ENCODE measurements at regions not wholly inside any gene's neighbourhood (a gene's known extent, or its start where the extent isn't known, plus 50 kb on each side); places are given as distances from the start of the nearest gene placed in this dataset.

GRCh38 chr10:78551184-78552005 is 517.4 kb upstream of the ZMIZ1 start:
- Histone ChIP-seq H3K36me3 (no peaks in the 10 kb centered on the region), H3K9me3 (replicated peaks) (peaks cover 17% of the 10 kb centered on the region), H3K27me3 (ENCODE audit: low read depth) (peaks cover 4% of the 10 kb centered on the region), H3K4me1 (peaks cover 15% of the 10 kb centered on the region), H3K27ac (replicated peaks) (peak overlapping the region; percentile 68), H3K4me3 (no peak overlapping the region)
- DNase-seq = no peak
- intact Hi-C loops (cut with micrococcal nuclease) = no loop called here
- TF ChIP-seq CTCF (IDR thresholded peaks at IDR 0.05; ENCODE audit: borderline replicate concordance) = no peak

- Histone ChIP-seq H3K27me3 (ENCODE audit: low read depth) (peaks cover 3% of the 10 kb centered on the region), H3K36me3 (no peaks in the 10 kb centered on the region), H3K4me3 (no peak overlapping the region), H3K27ac (replicated peaks) (peak overlapping the region; percentile 68), H3K4me1 (peaks cover 15% of the 10 kb centered on the region), H3K9me3 (replicated peaks) (peaks cover 18% of the 10 kb centered on the region)
- no peak for TF ChIP-seq CTCF (IDR thresholded peaks at IDR 0.05; ENCODE audit: borderline replicate concordance)
- peak; percentile 71 for DNase-seq
- intact Hi-C loops (cut with micrococcal nuclease) = no loop called here
Observed at GRCh38 chr10:78552261-78552811, 516.4 kb upstream of the ZMIZ1 start.

GRCh38 chr10:78553792-78554191 is 515.0 kb upstream of the ZMIZ1 start:
- DNase-seq = no peak
- Histone ChIP-seq H3K9me3 (replicated peaks) (peaks cover 18% of the 10 kb centered on the region), H3K4me1 (peaks cover 15% of the 10 kb centered on the region), H3K27me3 (ENCODE audit: low read depth) (no peaks in the 10 kb centered on the region), H3K4me3 (no peak overlapping the region), H3K36me3 (no peaks in the 10 kb centered on the region), H3K27ac (replicated peaks) (no peak overlapping the region)
- intact Hi-C loops (cut with micrococcal nuclease) = no loop called here
- no peak for TF ChIP-seq CTCF (IDR thresholded peaks at IDR 0.05; ENCODE audit: borderline replicate concordance)

- Histone ChIP-seq H3K4me1 (peaks cover 15% of the 10 kb centered on the region), H3K27me3 (ENCODE audit: low read depth) (no peaks in the 10 kb centered on the region), H3K36me3 (no peaks in the 10 kb centered on the region), H3K9me3 (replicated peaks) (peaks cover 18% of the 10 kb centered on the region), H3K4me3 (no peak overlapping the region), H3K27ac (replicated peaks) (no peak overlapping the region)
- intact Hi-C loops (cut with micrococcal nuclease) = no loop called here
- DNase-seq = no peak
- no peak for TF ChIP-seq CTCF (IDR thresholded peaks at IDR 0.05; ENCODE audit: borderline replicate concordance)
Observed at GRCh38 chr10:78555128-78555527, 513.6 kb upstream of the ZMIZ1 start.

- no peak overlapping the region for H3K27ac ChIP-seq (replicated peaks)
- H3K27me3 ChIP-seq (ENCODE audit: low read depth) = no peaks in the 10 kb centered on the region
- no peak overlapping the region for H3K4me3 ChIP-seq
- peaks cover 18% of the 10 kb centered on the region for H3K9me3 ChIP-seq (replicated peaks)
- TF ChIP-seq CTCF (IDR thresholded peaks at IDR 0.05; ENCODE audit: borderline replicate concordance) = no peak
- H3K36me3 ChIP-seq = no peaks in the 10 kb centered on the region
- intact Hi-C loops (cut with micrococcal nuclease) = no loop called here
- no peak for DNase-seq
- H3K4me1 ChIP-seq = peaks cover 10% of the 10 kb centered on the region
Observed at GRCh38 chr10:78556705-78557432, 511.9 kb upstream of the ZMIZ1 start.
